ENCODE measurements at regions not wholly inside any gene's neighbourhood (a gene's known extent, or its start where the extent isn't known, plus 50 kb on each side); places are given as distances from the start of the nearest gene placed in this dataset.

DNA sequence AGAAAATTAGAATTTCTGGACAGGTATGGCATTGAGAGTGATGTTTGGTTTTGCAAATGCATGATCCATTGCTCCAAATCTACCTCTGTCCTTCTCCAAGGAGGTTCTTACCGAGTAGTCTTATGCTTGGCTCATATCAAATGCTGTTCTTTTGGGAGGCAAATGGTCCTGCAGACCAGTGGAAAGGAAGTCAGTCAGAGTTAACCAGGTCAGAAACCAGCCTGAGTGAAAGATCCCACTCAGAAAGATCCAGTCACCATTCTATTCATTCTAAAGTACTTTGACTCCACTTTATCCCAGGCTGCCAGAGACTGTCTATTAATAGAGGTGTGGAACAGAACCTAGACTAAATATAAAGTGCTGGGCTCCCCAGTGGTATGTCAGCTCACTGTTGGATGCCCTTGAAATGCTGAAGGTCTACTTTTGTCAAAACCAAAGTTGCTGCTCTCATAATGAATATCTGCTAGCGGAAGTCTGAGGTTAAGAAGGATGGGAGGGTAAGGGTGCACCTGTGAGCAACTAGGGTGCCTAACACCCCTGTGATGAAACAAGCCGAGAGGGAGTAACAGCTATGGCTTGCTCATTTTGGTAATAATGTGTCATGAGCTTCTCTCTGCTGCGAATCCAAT is 302.2 kb downstream of the ZNF608 start (continued):
- TF ChIP-seq, protein P1, sequence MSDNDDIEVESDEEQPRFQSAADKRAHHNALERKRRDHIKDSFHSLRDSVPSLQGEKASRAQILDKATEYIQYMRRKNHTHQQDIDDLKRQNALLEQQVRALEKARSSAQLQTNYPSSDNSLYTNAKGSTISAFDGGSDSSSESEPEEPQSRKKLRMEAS (IDR thresholded peaks at IDR 0.05; ENCODE audit: low read depth) = no peak
- TF ChIP-seq, protein P2, sequence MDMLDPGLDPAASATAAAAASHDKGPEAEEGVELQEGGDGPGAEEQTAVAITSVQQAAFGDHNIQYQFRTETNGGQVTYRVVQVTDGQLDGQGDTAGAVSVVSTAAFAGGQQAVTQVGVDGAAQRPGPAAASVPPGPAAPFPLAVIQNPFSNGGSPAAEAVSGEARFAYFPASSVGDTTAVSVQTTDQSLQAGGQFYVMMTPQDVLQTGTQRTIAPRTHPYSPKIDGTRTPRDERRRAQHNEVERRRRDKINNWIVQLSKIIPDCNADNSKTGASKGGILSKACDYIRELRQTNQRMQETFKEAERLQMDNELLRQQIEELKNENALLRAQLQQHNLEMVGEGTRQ (IDR thresholded peaks at IDR 0.05; ENCODE audit: borderline replicate concordance, low read depth, low read length) = no peak
- TF ChIP-seq RXRA (IDR thresholded peaks at IDR 0.05; ENCODE audit: borderline replicate concordance, low read depth) (no peak), MEF2A (IDR thresholded peaks at IDR 0.05; ENCODE audit: borderline replicate concordance, low read depth) (no peak), TCF12 (IDR thresholded peaks at IDR 0.05) (no peak)

DNA sequence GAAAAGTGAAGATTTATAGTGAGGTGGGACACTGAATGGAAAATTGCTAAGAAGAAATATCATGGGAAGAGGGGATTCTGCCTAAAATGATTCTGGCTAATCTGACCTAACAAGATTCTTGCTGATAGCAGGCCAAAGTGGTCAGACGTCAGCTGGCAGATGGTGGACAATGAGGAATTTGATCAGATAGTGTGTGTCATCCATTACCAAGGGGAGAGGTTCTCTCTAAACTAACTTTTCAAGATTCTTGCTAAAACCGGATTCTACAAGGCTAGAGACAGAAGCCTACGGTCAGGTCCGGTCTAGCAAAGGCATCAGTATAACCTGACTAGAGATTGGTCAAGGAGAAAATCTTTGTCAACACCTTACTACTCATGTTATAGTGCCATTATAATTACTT is 306.0 kb downstream of the ZNF608 start:
- TF ChIP-seq SIN3A (IDR thresholded peaks at IDR 0.05; ENCODE audit: borderline replicate concordance, low read depth, low read length) (no peak), RCOR1 (IDR thresholded peaks at IDR 0.05; ENCODE audit: low read length) (no peak), EP300 (IDR thresholded peaks at IDR 0.05; ENCODE audit: borderline replicate concordance in 1 of 2, low read depth in 1 of 2, low read length in 1 of 2) (no peak), RXRA (IDR thresholded peaks at IDR 0.05; ENCODE audit: borderline replicate concordance, low read depth) (no peak), MXI1 (IDR thresholded peaks at IDR 0.05; ENCODE audit: low read depth, low read length) (no peak), TEAD4 (IDR thresholded peaks at IDR 0.05; ENCODE audit: borderline replicate concordance, insufficient read depth) (no peak), EZH2phosphoT487 (IDR thresholded peaks at IDR 0.05; ENCODE audit: borderline replicate concordance, low read depth) (no peak), TCF12 (IDR thresholded peaks at IDR 0.05) (no peak), RFX5 (IDR thresholded peaks at IDR 0.05; ENCODE audit: low read length) (no peak)
- TF ChIP-seq, protein P1 (IDR thresholded peaks at IDR 0.05; ENCODE audit: low read depth) = no peak
- no peak overlapping the region for H3K4me3 ChIP-seq (ENCODE audit: low read depth in 2 of 2, low read length in 1 of 2)
- peaks cover 0 to 9% of the 10 kb centered on the region in 2 experiments; a peak in 2 of 4 replicates for H3K4me1 ChIP-seq (ENCODE audit: control insufficient read depth in 1 of 2, insufficient read depth in 2 of 2, low read depth in 1 of 2, low read length in 1 of 2)
- no peaks in the 10 kb centered on the region for H3K9me3 ChIP-seq
- ChIA-PET POLR2A (no interaction called here), CTCF (no interaction called here)
- no peak overlapping the region for H2AFZ ChIP-seq (ENCODE audit: low read depth)
- no peaks in the 10 kb centered on the region for H4K20me1 ChIP-seq (ENCODE audit: insufficient read depth)
- no peak overlapping the region for H3K4me2 ChIP-seq
- no peak for DNase-seq
- no peaks in the 10 kb centered on the region for H3K79me2 ChIP-seq (ENCODE audit: insufficient read depth)
- no peaks in the 10 kb centered on the region for H3K27me3 ChIP-seq (ENCODE audit: insufficient read depth)
- no peak overlapping the region for H3K27ac ChIP-seq (ENCODE audit: low read depth in 2 of 2, low read length in 1 of 2)
- no peak overlapping the region for H3K9ac ChIP-seq
- no peaks in the 10 kb centered on the region for H3K9me2 ChIP-seq
- 73% methylated on average over 4 of the region's 4 CpGs for WGBS (ENCODE audit: low lambda C conversion rate)
- H3F3A ChIP-seq (replicated peaks; ENCODE audit: insufficient read depth) = no peaks in the 10 kb centered on the region
- H3K36me3 ChIP-seq (replicated peaks in 1 of 2; ENCODE audit: control insufficient read depth in 1 of 2, insufficient read depth in 2 of 2, low read length in 1 of 2) = no peaks in the 10 kb centered on the region

DNA sequence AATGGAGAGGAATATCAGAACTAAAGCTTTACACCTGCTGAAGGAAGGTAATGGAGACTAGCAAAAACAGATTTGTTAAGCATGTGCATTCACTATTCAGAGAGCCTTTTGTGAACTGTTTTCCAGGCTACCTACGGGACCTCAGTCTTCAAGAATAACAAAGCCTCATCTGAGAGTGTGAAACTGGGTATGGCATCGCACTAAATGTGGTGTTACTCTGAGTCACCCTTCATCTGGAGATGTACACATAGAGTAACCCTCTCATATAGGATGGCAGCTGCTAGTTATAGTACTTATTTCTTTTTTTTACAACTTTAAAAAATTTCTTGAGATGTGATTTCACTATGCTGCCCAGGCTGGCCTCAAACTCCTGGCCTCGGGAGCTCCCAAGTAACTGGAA is 306.8 kb downstream of the ZNF608 start:
- TF ChIP-seq FOXJ3 (CRISPR knock-in tag; IDR thresholded peaks at IDR 0.05) (no peak), GABPA (IDR thresholded peaks at IDR 0.05; ENCODE audit: low read depth) (no peak)
- no peak overlapping the region for H3K27ac ChIP-seq (ENCODE audit: low read depth in 2 of 2, low read length in 1 of 2)
- ChIA-PET POLR2A (no interaction called here), CTCF (interaction anchor here (0.8 to 1.4 kb wide), 2 partner anchors 9 to 10 kb away, joined by 3 read pairs; no protein-coding TSS in a partner anchor)
- peaks cover 0 to 4% of the 10 kb centered on the region in 2 experiments; a peak in 1 of 4 replicates for H3K4me1 ChIP-seq (ENCODE audit: control insufficient read depth in 1 of 2, insufficient read depth in 2 of 2, low read depth in 1 of 2, low read length in 1 of 2)
- H3K4me3 ChIP-seq (ENCODE audit: low read depth in 2 of 2, low read length in 1 of 2) = no peak overlapping the region
- no peaks in the 10 kb centered on the region for H3K36me3 ChIP-seq (replicated peaks in 1 of 2; ENCODE audit: control insufficient read depth in 1 of 2, insufficient read depth in 2 of 2, low read length in 1 of 2)
- H3F3A ChIP-seq (replicated peaks; ENCODE audit: insufficient read depth) = no peaks in the 10 kb centered on the region
- 0 out of 2 replicates have a peak, but pooled peaks cover under 1% of the 10 kb centered on the region for H3K9me3 ChIP-seq
- H4K20me1 ChIP-seq (ENCODE audit: insufficient read depth) = no peaks in the 10 kb centered on the region
- no peaks in the 10 kb centered on the region for H3K9me2 ChIP-seq
- no peak overlapping the region for H3K9ac ChIP-seq
- DNase-seq = no peak
- H2AFZ ChIP-seq (ENCODE audit: low read depth) = no peak overlapping the region
- 72% methylated on average over 3 of the region's 3 CpGs for WGBS (ENCODE audit: low lambda C conversion rate)
- no peaks in the 10 kb centered on the region for H3K27me3 ChIP-seq (ENCODE audit: insufficient read depth)
- no peaks in the 10 kb centered on the region for H3K79me2 ChIP-seq (ENCODE audit: insufficient read depth)
- no peak overlapping the region for H3K4me2 ChIP-seq

Measured in SK-N-SH (cell line).